22Rv1 (cell line): ENCODE measurements at regions not wholly inside any gene's neighbourhood (a gene's known extent, or its start where the extent isn't known, plus 50 kb on each side); places are given as distances from the start of the nearest gene placed in this dataset.

Source experiments
- ZFX ChIP-seq: fragments of 450-650 bp; IDR thresholded peaks from 2 replicates; pipeline ENCODE4 v1.6.1; 2017; ENCODE audit warnings: antibody characterized with exemption, borderline replicate concordance
- TF ChIP-seq, protein P1 (sequence below): fragments of 450-650 bp; IDR thresholded peaks from 2 replicates; pipeline ENCODE4 v1.5.1; 2017; ENCODE audit warnings: mild to moderate bottlenecking

DNA sequence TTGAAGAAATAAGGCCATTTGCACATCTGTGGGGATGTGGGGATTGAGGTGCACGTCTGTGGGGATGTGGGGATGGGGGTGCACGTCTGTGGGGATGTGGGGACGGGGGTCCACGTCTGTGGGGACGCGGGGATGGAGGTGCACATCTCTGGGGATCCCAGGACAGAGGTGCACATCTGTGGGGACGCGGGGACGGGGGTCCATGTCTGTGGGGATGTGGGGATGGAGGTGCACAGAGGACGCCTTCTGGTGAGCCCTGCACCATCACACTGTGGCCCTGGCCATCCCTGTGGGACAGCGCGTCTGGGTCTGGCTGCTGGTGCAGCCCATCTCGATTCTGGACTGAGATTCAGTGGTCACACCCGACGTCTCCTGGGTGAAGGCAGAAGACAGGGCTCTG lies 161.4 kb downstream of the LAT start:
- TF ChIP-seq, protein P1, sequence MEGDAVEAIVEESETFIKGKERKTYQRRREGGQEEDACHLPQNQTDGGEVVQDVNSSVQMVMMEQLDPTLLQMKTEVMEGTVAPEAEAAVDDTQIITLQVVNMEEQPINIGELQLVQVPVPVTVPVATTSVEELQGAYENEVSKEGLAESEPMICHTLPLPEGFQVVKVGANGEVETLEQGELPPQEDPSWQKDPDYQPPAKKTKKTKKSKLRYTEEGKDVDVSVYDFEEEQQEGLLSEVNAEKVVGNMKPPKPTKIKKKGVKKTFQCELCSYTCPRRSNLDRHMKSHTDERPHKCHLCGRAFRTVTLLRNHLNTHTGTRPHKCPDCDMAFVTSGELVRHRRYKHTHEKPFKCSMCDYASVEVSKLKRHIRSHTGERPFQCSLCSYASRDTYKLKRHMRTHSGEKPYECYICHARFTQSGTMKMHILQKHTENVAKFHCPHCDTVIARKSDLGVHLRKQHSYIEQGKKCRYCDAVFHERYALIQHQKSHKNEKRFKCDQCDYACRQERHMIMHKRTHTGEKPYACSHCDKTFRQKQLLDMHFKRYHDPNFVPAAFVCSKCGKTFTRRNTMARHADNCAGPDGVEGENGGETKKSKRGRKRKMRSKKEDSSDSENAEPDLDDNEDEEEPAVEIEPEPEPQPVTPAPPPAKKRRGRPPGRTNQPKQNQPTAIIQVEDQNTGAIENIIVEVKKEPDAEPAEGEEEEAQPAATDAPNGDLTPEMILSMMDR = no peak
- TF ChIP-seq ZFX = no peak
